ENCODE measurements at regions not wholly inside any gene's neighbourhood (a gene's known extent, or its start where the extent isn't known, plus 50 kb on each side); places are given as distances from the start of the nearest gene placed in this dataset.

GRCh38 chr16:8254405-8254804 lies 335.9 kb downstream of the TMEM114 start:
- 77 to 86% methylated on average over 4 of the region's 4 CpGs for WGBS, 2 donors
- DNase-seq = no peak
- H3K4me1 ChIP-seq = no peaks in the 10 kb centered on the region
- TF ChIP-seq POLR2A (IDR thresholded peaks at IDR 0.05) (no peak), CTCF (IDR thresholded peaks at IDR 0.05) (no peak)
- H3K27me3 ChIP-seq = no peaks in the 10 kb centered on the region
- no peak overlapping the region for H3K4me3 ChIP-seq
- H3K27ac ChIP-seq = no peak overlapping the region
- H3K36me3 ChIP-seq = no peaks in the 10 kb centered on the region
- H3K9me3 ChIP-seq = no peaks in the 10 kb centered on the region
- intact Hi-C loops (cut with DNase I) = no loop called here

GRCh38 chr16:8253718-8254117 lies 336.6 kb downstream of the TMEM114 start:
- Histone ChIP-seq H3K4me1 (no peaks in the 10 kb centered on the region), H3K27ac (no peak overlapping the region), H3K9me3 (no peaks in the 10 kb centered on the region), H3K4me3 (no peak overlapping the region), H3K27me3 (no peaks in the 10 kb centered on the region), H3K36me3 (no peaks in the 10 kb centered on the region)
- intact Hi-C loops (cut with DNase I) = no loop called here
- DNase-seq = no peak
- WGBS, 2 donors = 56 to 70% methylated on average over 5 of the region's 5 CpGs
- no peak for TF ChIP-seq CTCF (IDR thresholded peaks at IDR 0.05)
- TF ChIP-seq POLR2A (IDR thresholded peaks at IDR 0.05) = no peak

- TF ChIP-seq CTCF (IDR thresholded peaks at IDR 0.05) (no peak), POLR2A (IDR thresholded peaks at IDR 0.05) (no peak)
- no peaks in the 10 kb centered on the region for H3K9me3 ChIP-seq
- H3K27me3 ChIP-seq = no peaks in the 10 kb centered on the region
- H3K27ac ChIP-seq = no peak overlapping the region
- no peaks in the 10 kb centered on the region for H3K4me1 ChIP-seq
- no peak for DNase-seq
- WGBS, 2 donors = 24 to 28% methylated on average over 2 of the region's 2 CpGs
- no peaks in the 10 kb centered on the region for H3K36me3 ChIP-seq
- no peak overlapping the region for H3K4me3 ChIP-seq
- intact Hi-C loops (cut with DNase I) = no loop called here
Observed at GRCh38 chr16:8251727-8252126, 338.6 kb downstream of the TMEM114 start.

GRCh38 chr16:8251298-8251697 lies 339.0 kb downstream of the TMEM114 start:
- no peak for TF ChIP-seq CTCF (IDR thresholded peaks at IDR 0.05)
- Histone ChIP-seq H3K4me3 (no peak overlapping the region), H3K9me3 (no peaks in the 10 kb centered on the region), H3K4me1 (no peaks in the 10 kb centered on the region), H3K27me3 (no peaks in the 10 kb centered on the region), H3K36me3 (no peaks in the 10 kb centered on the region), H3K27ac (no peak overlapping the region)
- 39 to 51% methylated on average over 3 of the region's 3 CpGs for WGBS, 2 donors
- no peak for DNase-seq
- intact Hi-C loops (cut with DNase I) = no loop called here

- intact Hi-C loops (cut with DNase I) = no loop called here
- no peak overlapping the region for H3K27ac ChIP-seq
- 29 to 50% methylated on average over 7 to 8 of the region's 8 CpGs for WGBS, 2 donors
Observed at GRCh38 chr16:8247993-8248392, 342.3 kb downstream of the TMEM114 start.

More at GRCh38 chr16:8247993-8248392, 342.3 kb downstream of the TMEM114 start:
- Histone ChIP-seq H3K4me3 (no peak overlapping the region), H3K27me3 (no peaks in the 10 kb centered on the region), H3K9me3 (no peaks in the 10 kb centered on the region), H3K36me3 (no peaks in the 10 kb centered on the region), H3K4me1 (no peaks in the 10 kb centered on the region)
- TF ChIP-seq POLR2A (IDR thresholded peaks at IDR 0.05) (no peak), CTCF (IDR thresholded peaks at IDR 0.05) (no peak)
- no peak for DNase-seq
